NCI-H2081 treated with DMSO at 0.1 percent for 48 hours (cell line): ENCODE measurements at regions not wholly inside any gene's neighbourhood (a gene's known extent, or its start where the extent isn't known, plus 50 kb on each side); places are given as distances from the start of the nearest gene placed in this dataset.

ENCODE experiments used
- DNase-seq: peaks from one replicate; lab custom pipeline; 2025; lab: John Stamatoyannopoulos, UW

- no peak for DNase-seq
Measured at GRCh38 chr3:118269537-118270125, 765.0 kb downstream of the IGSF11 start.

DNA sequence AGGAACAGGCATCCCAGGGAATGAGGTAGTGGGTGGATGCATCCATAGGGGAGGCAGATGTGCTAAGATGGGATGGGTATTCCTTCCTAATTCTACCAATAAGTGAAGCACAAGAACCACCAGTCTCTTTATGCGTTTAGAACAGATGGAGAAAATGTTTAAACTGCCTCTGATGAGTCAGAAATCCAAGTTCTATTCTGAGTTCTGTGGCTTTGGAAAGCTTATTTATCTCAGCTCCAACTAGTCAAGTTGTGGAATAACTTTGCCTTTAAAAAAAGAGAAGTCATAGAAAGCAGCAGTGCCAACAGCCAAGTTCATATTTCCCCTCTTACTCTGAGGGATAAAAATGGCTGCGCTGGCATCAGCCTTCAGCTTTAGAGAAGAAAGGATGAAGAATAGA is 761.7 kb downstream of the IGSF11 start:
- no peak for DNase-seq

- DNase-seq: no peak
Measured at GRCh38 chr3:118277814-118278213, 756.8 kb downstream of the IGSF11 start.

DNA sequence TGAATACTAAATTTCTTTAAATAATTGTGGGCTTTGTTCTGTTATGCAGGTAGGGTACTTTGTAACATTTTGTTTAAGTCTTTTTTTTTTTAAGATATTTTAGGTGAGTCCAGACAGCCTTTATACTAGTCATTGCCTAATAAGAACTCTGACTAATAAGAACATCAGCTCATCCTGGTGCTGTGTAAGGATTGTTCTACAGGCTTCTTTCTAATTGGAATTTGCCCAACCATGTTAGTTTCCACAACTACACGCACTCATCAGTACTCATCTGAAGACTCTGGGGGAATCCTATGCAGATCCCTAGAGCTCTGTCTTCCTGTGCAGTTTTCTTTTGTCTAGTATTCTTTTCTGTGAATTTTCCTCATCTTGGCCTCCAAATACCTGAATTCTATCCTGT is 741.8 kb downstream of the IGSF11 start:
- DNase-seq: no peak

DNA sequence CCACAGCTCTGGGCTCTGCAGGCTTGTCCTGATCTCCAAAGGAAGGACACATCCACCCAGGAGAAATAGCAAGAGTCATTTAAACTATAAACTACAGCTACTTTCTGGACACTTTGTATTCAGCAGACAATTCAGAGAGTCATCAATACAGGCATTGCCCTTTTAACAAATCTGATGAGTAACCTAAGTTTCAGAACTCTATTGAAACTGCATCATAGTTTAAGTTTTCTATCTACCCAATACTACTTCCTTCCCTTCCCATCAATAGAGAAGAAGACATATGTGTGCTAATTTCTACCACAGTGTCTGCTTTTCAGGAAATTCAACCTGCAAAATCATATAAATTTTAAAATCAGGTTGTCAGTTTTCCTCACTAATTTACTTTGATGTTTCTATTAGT is 736.5 kb downstream of the IGSF11 start:
- no peak for DNase-seq

DNA sequence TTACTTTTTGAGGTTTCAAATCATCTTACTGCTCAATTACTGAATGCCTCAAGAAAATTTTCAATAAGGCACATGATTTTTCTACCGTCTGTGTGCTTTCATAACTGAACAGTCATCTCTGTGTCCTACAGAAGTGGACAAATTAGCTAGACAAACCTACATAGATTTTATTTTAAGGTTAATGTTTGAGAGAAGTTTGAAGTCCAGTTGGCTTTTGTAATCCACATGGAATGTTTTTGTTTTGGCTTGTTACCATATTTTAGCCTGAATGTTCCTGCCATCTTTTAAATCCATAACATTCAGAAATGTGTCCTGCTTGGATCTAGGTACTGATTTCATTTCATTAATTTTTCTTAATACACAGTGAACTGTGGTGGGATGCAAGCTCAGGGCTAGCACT is 730.1 kb downstream of the IGSF11 start:
- no peak for DNase-seq

DNA sequence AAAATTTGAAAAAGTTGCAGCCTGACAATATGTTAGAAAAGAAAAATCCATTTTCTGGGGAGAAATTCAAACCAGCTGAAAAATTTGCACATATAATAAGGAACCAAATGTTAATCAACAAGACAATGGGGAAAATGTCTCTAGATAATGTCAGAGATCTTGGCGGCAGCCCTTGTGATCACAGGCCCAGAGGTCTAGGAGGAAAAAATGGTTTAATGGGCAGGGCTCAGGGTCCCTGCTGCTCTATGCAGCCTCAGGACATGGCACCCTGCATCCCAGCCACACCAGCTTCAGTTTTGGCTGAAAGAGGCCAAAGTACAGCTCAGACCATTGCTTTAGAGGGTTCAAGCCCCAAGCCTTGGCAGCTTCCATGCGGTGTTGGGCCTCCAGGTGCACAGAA is 701.9 kb downstream of the IGSF11 start:
- DNase-seq: no peak

DNA sequence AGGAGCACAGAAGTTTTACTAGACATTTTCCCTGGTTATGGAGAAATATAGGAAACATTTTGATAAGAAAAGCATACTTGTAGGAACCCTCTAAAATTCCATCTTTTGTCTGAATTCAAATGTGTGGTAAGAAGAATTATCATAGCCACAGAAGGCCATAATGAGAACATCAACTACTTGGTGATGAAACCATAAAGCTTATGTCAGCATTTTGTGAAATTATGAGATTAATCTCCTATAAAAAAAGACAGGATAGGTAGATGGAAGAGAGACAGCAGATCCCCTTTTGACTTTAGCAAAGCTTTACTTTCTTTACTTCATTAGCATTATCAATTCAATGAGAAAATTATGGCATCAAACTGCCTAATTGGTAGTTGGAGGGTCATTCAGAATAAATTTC is 697.0 kb downstream of the IGSF11 start:
- no peak for DNase-seq

DNA sequence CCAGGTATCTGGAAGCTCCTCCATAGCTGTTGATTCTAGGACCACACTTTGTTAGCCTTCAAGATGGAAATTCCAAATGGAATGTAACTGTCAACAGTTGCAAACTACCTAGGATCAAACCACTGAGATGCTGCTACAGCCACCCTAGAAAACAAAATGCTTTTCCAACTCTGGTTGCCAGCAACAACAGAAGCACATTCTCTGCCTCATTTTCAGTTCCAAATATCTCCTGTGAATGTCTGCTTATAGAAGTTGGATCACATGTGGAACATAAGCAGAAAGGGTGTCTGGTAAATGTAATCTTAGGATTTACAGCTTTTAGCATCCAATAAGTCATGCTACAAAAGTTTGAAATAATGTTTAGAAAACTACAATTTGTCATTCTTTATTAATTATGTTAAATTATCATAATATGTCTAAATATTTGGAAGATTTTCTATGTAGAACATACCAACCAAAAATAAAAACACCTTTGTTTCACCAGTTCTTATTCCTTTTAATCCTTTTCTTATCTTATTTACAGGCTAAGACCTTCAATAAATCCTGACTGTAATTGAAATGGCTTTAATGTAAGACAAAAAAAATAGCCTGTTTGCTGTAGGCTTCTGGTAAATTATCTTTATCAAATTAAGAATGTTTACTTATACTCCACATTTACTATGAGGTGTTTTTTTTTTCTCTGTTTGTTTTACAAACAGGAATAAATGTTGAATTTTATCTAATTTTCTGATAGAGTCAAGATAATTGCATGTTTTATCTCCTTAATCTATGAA is 687.1 kb downstream of the IGSF11 start:
- DNase-seq: no peak

GRCh38 chr3:118348169-118348557 is 686.5 kb downstream of the IGSF11 start:
- no peak for DNase-seq

GRCh38 chr3:118354556-118354955 is 680.1 kb downstream of the IGSF11 start:
- DNase-seq: no peak

- no peak for DNase-seq
Measured at GRCh38 chr3:118369892-118370491, 664.7 kb downstream of the IGSF11 start.

- no peak for DNase-seq
Measured at GRCh38 chr3:118380576-118380975, 654.1 kb downstream of the IGSF11 start.

DNA sequence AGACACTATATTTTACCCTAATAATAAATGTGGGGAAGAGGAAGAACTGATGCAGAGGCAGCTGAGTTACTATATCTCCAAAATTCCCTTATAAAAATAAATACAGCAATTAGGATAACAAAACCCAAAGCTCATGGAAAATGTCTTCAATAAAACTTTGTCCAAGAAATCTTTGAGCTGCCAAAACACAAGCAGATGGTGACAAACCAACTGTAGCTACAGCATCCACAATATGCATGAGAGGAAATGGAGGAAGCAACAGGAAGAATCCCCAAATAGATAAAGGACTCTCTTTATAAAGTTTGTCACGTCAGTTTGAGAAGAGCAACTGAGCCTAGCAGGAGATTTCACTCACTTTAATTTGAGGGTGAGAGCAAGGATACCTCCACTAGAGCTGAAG is 638.2 kb downstream of the IGSF11 start:
- DNase-seq: no peak

- DNase-seq: no peak
Measured at GRCh38 chr3:118400086-118400485, 634.6 kb downstream of the IGSF11 start.

- no peak for DNase-seq
Measured at GRCh38 chr3:118400886-118401285, 633.8 kb downstream of the IGSF11 start.

DNA sequence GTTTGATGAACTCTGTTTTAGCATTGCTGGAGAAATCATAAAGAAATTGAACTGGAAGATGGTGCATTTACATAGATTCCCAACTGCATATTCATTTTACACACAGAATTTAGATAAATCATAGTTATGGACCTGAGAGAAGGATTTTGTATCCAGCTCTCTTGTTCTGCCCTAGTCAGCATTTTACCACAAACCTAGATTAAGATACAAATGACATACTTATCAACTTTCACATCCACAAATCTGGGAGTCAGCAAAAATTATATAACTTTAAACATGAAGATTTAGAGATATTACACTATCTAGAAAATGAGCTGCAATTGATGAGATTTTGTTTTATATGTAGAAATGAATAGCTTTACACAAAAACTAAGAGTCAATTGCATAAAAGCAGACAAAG is 632.8 kb downstream of the IGSF11 start:
- no peak for DNase-seq

DNA sequence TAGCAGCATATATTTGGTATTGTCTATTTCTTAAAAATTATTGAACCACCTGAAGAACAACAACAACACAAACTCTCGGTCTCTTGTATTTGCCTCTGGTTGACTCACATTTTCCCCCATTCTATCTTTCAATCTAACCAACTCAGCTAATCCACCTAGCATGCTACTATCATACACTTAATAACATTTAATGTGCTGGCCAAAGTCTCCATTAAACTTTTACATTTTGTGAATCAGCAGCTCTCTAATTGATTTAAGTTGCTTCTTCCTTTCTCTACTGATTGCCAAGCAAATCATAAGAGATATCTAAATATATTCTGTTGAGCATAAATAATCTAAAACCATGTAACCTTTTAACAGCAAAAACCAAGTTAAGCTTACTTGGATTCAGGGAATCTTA is 631.7 kb downstream of the IGSF11 start:
- no peak for DNase-seq

GRCh38 chr3:118406562-118406961 is 628.1 kb downstream of the IGSF11 start:
- DNase-seq: no peak

- no peak for DNase-seq
Measured at GRCh38 chr3:118408431-118408830, 626.2 kb downstream of the IGSF11 start.

DNA sequence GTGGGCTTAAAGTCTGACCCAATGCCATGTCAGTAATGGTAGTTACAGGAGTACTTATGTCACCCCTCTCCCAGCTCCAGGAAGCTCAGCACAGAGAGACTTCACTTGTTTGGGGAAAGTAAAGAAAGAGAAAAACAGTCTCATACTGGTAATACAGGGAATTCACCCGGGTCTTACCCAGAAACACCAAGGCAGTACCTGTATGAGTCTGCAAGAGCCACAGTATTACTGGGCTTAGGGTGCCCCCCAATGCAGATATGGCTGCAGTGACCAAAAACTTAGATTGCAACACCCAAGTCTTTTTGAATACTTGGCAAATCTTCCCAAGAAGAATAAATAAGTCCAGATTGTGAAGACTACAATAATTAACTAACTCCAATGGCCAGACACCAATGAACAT is 622.1 kb downstream of the IGSF11 start:
- DNase-seq: no peak

DNA sequence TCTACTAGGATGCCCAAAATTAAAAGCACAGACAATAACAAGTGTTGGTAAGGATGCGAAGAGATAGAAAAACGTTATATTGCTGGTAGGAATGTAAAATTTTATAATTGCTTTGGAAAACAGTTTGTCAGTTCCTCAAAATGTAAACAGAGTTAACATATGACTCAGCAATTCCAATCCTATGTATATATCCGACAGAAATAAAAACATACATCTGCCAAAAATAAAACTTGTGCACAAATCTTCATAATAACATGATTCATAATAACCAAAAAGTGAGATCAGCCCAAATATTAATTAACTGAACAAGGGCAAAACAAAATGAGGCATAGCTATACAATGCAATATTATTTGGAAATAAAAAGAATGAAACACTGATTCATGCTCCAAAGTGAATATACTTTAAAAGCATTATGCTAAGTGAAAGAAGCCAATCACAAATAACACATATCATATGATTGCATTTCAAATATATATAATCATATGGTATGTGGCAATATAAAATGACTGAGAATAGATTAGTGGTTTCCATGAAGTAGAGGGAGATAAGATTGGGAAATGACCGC is 609.3 kb downstream of the IGSF11 start:
- DNase-seq: no peak

GRCh38 chr3:118433825-118434224 is 600.8 kb downstream of the IGSF11 start:
- no peak for DNase-seq
